HG03342 (cell line): ENCODE measurements at regions not wholly inside any gene's neighbourhood (a gene's known extent, or its start where the extent isn't known, plus 50 kb on each side); places are given as distances from the start of the nearest gene placed in this dataset.

Source experiments
- ATAC-seq: cut with Tn5 transposase; IDR thresholded peaks from one replicate; pipeline ENCODE4 v1.9.1; 2021; ENCODE audit warnings: mild to moderate bottlenecking, moderate library complexity; ENCODE audit not compliant: unreplicated experiment

GRCh38 chr9:91126761-91127445, 234.8 kb downstream of the AUH start:
- no peak for ATAC-seq

DNA sequence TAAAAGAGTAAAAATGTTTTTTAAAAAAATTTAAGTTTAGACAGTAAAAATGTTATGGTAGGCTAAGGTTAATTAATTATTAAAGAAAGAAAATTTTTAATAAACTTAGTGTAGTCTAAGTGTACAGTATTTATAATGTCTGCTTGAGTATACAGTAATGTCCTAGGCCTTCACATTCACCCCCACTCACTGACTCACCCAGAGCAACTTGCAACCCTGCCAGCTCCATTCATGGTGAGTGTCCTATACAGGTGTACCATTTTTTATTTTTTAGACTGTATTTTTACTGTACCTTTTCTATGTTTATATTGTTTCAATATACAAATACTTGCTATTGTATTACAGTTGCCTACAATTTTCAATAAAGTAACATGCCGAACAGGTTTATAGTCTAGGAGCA, 234.1 kb downstream of the AUH start:
- ATAC-seq = no peak

GRCh38 chr9:91130796-91131318, 230.9 kb downstream of the AUH start:
- ATAC-seq = no peak

DNA sequence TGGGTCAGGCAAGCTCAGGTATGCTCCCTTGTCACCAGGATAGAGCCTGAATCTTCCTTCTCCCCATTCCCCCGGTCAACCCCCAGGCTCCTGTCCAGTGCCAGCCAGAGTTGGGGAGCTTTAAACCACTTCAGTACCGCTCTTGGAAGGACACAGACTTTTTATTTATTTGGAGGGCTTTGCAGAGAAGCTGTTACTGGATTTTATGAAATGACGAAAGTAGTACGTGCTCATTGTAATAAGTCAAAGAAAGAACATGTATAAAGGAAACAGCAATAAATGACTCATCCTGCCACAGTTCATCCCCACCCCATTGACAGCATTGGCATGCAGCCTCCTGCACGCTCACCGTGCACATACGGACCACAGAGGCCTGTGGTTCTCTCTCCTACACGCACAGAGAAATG, 230.3 kb downstream of the AUH start:
- no peak for ATAC-seq

GRCh38 chr9:91132576-91133073, 229.1 kb downstream of the AUH start:
- ATAC-seq = no peak

DNA sequence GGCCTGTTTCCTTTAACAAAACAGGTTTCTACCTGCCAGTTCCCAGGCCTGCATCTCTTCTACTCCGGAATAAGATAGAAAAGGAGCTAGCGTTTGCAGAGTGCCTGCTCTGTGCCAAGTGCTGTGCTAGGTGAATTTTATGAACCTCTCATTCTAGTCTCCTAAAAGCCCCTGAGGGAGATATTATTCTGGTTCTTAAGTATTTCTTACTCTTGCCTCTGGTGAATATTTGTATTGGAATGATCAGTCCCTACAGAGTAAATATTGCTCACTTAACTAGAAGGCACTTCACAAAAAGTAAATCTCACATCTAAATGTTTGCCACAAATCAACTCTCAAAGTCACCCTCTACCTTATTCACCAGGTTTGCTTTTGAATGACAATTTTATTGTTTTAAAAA, 227.1 kb downstream of the AUH start:
- ATAC-seq = no peak

- ATAC-seq = no peak
These were observed 224.3 kb downstream of the AUH start for GRCh38 chr9:91137391-91137790.

DNA sequence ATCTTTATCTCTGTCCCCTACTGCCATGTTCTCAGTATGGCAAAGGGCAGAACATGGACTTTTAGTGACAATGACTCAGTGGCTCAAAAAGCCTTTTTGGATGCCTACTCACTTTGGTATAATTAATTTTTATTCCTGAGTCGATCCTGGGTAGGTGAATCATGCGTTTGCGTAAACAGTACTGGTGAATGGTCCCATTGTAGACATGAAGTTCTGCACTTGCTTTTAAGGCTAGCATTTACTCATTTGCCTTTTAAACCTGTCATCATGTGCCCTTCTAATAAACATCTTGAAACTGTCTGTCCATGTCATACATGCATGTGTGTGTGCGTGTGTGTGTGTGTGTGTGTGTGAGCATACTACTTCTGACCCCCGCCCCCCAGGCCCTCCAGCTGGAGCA, 223.0 kb downstream of the AUH start:
- ATAC-seq = no peak

- no peak for ATAC-seq
These were observed 220.2 kb downstream of the AUH start for GRCh38 chr9:91141407-91141965.

DNA sequence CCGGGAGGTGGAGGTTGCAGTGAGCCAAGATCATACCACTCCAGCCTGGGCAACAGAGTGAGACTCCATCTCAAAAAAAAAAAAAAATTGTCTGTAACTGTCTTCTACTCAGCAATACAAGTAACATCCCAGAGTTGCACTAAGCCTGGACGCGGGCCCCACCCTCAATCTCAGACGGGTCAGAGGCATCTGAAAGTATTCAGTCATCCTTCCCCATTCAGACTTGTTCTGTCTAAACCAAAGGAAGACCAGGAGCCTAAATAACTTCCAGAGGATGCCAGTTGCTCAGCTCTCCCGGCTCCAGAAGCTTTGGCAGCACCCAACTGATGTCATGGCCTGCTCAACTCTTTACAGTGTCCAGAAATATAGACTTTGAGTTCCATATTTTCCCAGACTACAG, 218.6 kb downstream of the AUH start:
- no peak for ATAC-seq

GRCh38 chr9:91143642-91144041, 218.1 kb downstream of the AUH start:
- ATAC-seq = no peak

GRCh38 chr9:91144769-91145168, 216.9 kb downstream of the AUH start:
- no peak for ATAC-seq

GRCh38 chr9:91145496-91145895, 216.2 kb downstream of the AUH start:
- ATAC-seq = no peak

DNA sequence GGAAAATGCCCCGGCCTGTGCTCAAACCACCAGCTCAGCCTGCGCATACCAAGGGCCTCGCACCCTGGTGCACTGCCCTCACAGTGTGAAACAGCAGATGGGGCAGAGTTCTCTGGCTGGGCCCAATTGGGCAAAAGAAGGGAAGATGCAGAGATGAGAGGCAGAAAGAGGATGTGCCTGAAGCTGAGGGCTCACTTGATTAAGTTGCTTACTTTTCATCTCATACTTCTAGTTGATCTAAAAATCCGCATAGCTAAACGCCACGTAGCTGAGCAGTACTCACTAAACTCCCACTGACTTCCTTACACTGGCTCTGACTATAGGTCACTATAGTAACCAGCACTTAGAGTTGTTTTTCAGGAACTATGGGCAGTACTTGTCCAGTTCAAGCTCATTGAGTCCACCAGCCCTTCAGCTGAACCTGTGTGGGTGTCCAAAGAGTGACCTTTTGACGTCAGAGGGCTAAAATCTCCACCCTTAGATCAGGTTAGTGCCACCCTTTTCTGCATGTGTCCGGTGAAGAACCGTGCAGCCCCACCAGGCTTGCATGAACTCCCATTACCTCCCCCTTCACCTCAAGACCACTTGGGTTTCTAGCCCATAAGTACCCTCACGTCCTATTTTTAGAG, 215.2 kb downstream of the AUH start:
- ATAC-seq = no peak

- no peak for ATAC-seq
These were observed 214.5 kb downstream of the AUH start for GRCh38 chr9:91147079-91147708.

GRCh38 chr9:91148306-91148705, 213.4 kb downstream of the AUH start:
- no peak for ATAC-seq

DNA sequence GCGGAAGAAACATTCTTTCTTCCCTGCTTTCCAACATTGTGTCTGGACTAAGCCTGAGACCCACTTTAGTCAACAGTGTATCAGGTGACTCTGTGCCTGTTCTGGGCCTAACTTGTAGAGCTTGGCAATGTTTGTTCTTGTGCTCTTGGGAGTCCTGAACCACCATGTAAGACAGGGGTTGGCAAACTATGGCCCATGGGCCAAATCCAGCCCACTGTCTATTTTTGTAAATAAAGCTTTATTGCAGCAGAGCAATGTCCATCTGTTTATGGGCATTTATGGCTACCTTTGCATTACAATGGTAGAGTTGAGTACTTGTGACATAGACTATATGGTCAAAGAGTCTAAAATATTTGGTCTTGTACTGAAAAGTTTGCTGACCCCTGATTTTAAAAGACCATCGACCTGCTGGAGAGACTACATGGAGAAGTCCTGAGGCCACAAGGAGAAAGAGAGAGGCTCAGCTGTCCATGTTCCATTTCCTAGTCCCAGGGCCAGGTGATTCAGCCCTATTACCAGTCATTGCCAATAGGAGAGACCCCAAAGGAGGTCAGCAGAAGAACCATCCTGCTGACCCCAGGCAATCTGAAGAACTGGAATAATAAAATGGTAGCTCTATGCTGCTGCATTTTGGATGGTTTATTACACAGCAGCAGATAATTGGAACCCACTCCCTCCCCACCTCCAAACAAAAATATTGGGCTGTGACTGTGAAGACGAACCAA, 211.3 kb downstream of the AUH start:
- ATAC-seq = no peak

DNA sequence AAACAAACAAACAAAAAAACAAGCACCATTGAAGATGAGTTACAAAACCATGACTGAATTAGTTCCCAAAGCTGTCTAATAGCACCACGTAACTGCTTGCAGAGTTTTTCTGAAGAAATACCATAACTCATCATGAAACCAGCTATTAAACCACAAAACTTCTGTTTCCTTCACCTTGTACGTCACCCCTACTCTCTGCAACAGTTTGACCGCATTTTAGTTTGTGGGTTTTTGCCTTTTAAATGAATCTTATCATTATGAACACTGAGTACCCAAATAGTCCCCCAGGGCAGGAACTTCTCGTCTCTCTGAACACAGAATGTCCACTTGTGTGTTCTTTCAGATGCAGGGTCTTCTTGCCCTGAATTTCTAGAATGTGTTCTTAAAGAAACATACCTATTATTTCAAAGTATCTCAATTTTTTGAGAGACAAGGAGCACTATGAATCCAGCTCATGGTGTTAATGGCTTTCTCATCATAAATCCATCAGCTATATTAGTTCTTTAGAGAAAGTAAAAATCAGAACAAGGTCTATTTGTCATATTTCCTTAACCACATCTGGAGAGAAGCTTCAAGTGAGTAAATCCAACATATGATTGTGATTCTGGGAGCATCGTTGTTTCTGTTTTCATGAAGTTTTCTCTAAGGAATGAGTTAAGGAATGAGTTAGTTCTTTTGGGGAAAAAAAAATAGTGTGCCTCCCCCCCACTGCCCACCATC, 210.6 kb downstream of the AUH start:
- ATAC-seq = peak; percentile 68

GRCh38 chr9:91151718-91152095, 210.0 kb downstream of the AUH start:
- no peak for ATAC-seq

DNA sequence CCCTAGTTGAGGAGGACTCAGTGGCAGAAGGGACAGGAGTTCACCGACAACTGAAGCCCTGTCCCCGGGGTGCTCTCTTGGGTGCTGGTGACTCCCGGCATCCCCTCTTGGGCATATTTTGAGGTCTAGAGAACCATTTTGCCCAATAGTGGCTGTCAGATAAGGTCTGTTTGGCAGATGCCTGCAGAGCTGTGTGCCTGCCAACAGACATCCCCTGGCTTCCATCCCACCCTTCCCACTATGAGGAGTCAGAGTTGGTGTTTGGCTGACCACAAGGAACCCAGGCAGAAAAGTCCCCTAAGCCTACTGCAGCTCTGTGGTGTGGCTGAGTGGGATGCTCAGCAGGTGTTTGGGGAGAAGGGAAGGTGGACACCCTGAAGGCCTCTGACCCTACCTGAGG, 207.0 kb downstream of the AUH start:
- ATAC-seq = no peak
